Uterus (tissue), 3 donors: ENCODE measurements at regions not wholly inside any gene's neighbourhood (a gene's known extent, or its start where the extent isn't known, plus 50 kb on each side); places are given as distances from the start of the nearest gene placed in this dataset.

Experiments used
- DNase-seq, 2 donors: peaks; one replicate each; pipeline ENCODE4 v3.0.0-alpha.2; 2019 to 2020
- H3K27ac ChIP-seq, 2 donors: fragments of 200-600 bp; sonication (generic); 1 replicate in 1 of 2; 2 replicates in 1 of 2; pipeline ENCODE4 v1.5.1; 2016 to 2018
- H3K27me3 ChIP-seq, 2 donors: fragments of 200-600 bp; sonication (generic); one replicate each; pipeline ENCODE4 v1.5.1; 2018 to 2019; ENCODE audit warnings: control low read depth in 1 of 2
- H3K36me3 ChIP-seq, 2 donors: fragments of 200-600 bp; sonication (generic); one replicate each; pipeline ENCODE4 v1.5.1; 2019; ENCODE audit warnings: control low read depth in 1 of 2
- H3K4me1 ChIP-seq, 2 donors: fragments of 200-600 bp; sonication (generic); one replicate each; pipeline ENCODE4 v1.5.1; 2018 to 2019; ENCODE audit warnings: control low read depth in 1 of 2
- H3K4me3 ChIP-seq, 2 donors: fragments of 200-600 bp; sonication (generic); 1 replicate in 1 of 2; 2 replicates in 1 of 2; pipeline ENCODE4 v1.5.1; 2018 to 2019; ENCODE audit warnings: mild to moderate bottlenecking in 1 of 2
- H3K9me3 ChIP-seq, 2 donors: fragments of 200-600 bp; sonication (generic); one replicate each; pipeline ENCODE4 v1.5.1; 2019; ENCODE audit warnings: control low read depth in 1 of 2
- POLR2A ChIP-seq, 2 donors: fragments of 450-650 bp; IDR thresholded peaks; one replicate each; pipeline ENCODE4 v1.6.1; 2016; ENCODE audit warnings: antibody characterized with exemption in 2 of 2, mild to moderate bottlenecking in 1 of 2, moderate library complexity in 1 of 2
- intact Hi-C: fragments of 100-400 bp; cut with DNase I; formaldehyde crosslinking; loops from one replicate; pipeline ENCODE4 v1.15.1; 2023; ENCODE audit warnings: low total_unique reads
- donor health status: DM: yes; HTN: yes; CAD: no.

DNA sequence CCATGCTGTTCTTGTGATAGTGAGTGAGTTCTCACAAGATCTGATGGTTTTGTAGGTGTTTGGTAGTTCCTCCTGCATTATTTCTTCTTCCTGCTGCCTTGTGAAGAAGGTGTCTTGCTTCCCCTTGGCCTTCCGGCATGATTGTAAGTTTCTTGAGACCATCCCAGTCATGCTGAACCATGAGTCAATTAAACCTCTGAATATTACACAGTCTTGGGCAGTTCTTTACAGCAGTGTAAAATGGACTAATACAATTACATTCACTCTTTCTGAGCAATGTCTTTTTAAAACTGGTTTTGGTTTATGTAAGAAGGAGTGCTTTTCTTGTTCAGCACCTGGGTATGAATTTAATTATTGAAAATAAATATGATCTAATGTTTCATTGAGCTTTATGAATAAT lies 50.7 kb upstream of the ARRDC3 start:
- TF ChIP-seq POLR2A (IDR thresholded peaks at IDR 0.05) = no peak
- no peak overlapping the region for H3K27ac ChIP-seq
- no peaks in the 10 kb centered on the region for H3K36me3 ChIP-seq
- no peak for DNase-seq
- H3K4me3 ChIP-seq = no peak overlapping the region
- no peaks in the 10 kb centered on the region for H3K27me3 ChIP-seq
- intact Hi-C loops = no loop called here
- no peaks in the 10 kb centered on the region for H3K9me3 ChIP-seq
- H3K4me1 ChIP-seq = no peaks in the 10 kb centered on the region
